ENCODE measurements at regions not wholly inside any gene's neighbourhood (a gene's known extent, or its start where the extent isn't known, plus 50 kb on each side); places are given as distances from the start of the nearest gene placed in this dataset.
"Not testable (repeated sequence)": the region's sequence is repeated elsewhere in the genome, so short reads cannot be mapped to it uniquely, and the experiment has no call there.

GRCh38 chr1:116847688-116848531 is 61.8 kb upstream of the PTGFRN start:
- H3K27ac Mint-ChIP-seq: no peak overlapping the region
- Histone ChIP-seq H3K36me3 (ENCODE audit: insufficient read depth, low read length) (no peaks in the 10 kb centered on the region), H3K27ac (ENCODE audit: low read depth in 1 of 2, low read length in 2 of 2) (no peak overlapping the region), H3K4me3 (ENCODE audit: low read length) (no peak overlapping the region), H3K9me3 (ENCODE audit: control insufficient read depth in 1 of 2, insufficient read depth in 1 of 2, low read length in 2 of 2) (no peaks in the 10 kb centered on the region), H3K27me3 (ENCODE audit: control insufficient read depth in 1 of 2, insufficient read depth in 2 of 2, low read length in 2 of 2) (no peaks in the 10 kb centered on the region), H3K4me1 (ENCODE audit: insufficient read depth, low read length) (peaks cover 4% of the 10 kb centered on the region)
- H3K27me3 Mint-ChIP-seq: no peaks in the 10 kb centered on the region
- no peak overlapping the region for H3K4me3 Mint-ChIP-seq
- CTCF ChIA-PET: interaction anchor here (1.0 kb wide), 1 partner anchor 110 kb away, joined by 4 read pairs; no protein-coding TSS in a partner anchor
- H3K36me3 Mint-ChIP-seq (ENCODE audit: low read depth): no peaks in the 10 kb centered on the region
- DNase-seq: peak in 4 of 14 experiments; percentile 10 to 29 (median 21)
- ATAC-seq (ENCODE audit: poor library complexity): peak; percentile 74
- TF ChIP-seq CTCF (IDR thresholded peaks at IDR 0.05): no peak
- POLR2A ChIA-PET: no interaction called here
- no peaks in the 10 kb centered on the region for H3K9me3 Mint-ChIP-seq
- peaks cover 4% of the 10 kb centered on the region for H3K4me1 Mint-ChIP-seq (ENCODE audit: low read depth)
- intact Hi-C loops (cut with DNase I, micrococcal nuclease): no loop called here

- POLR2A ChIA-PET: no interaction called here
- CTCF ChIA-PET: no interaction called here
Measured at GRCh38 chr1:116850436-116850835, 59.3 kb upstream of the PTGFRN start.

GRCh38 chr1:116851189-116851588 is 58.5 kb upstream of the PTGFRN start:
- H3K4me3 ChIP-seq (ENCODE audit: low read length); DNase-seq; H3K27me3 ChIP-seq (ENCODE audit: control insufficient read depth in 1 of 2, insufficient read depth in 2 of 2, low read length in 2 of 2); H3K36me3 Mint-ChIP-seq (ENCODE audit: low read depth); H3K9me3 Mint-ChIP-seq; POLR2A ChIA-PET; H3K27ac Mint-ChIP-seq; H3K4me1 ChIP-seq (ENCODE audit: insufficient read depth, low read length); H3K27ac ChIP-seq (ENCODE audit: low read depth in 1 of 2, low read length in 2 of 2); H3K36me3 ChIP-seq (ENCODE audit: insufficient read depth, low read length); H3K4me3 Mint-ChIP-seq; CTCF ChIA-PET; ATAC-seq (ENCODE audit: poor library complexity); intact Hi-C loops (cut with DNase I, micrococcal nuclease); H3K27me3 Mint-ChIP-seq; H3K9me3 ChIP-seq (ENCODE audit: control insufficient read depth in 1 of 2, insufficient read depth in 1 of 2, low read length in 2 of 2): not testable (repeated sequence)
- H3K4me1 Mint-ChIP-seq (ENCODE audit: low read depth): peaks cover 29% of the 10 kb centered on the region

More at GRCh38 chr1:116850436-116850835, 59.3 kb upstream of the PTGFRN start:
- H3K4me3 Mint-ChIP-seq: no peak overlapping the region
- no peak for TF ChIP-seq CTCF (IDR thresholded peaks at IDR 0.05)
- DNase-seq: no peak
- no peak for ATAC-seq (ENCODE audit: poor library complexity)
- no peaks in the 10 kb centered on the region for H3K27me3 ChIP-seq (ENCODE audit: control insufficient read depth in 1 of 2, insufficient read depth in 2 of 2, low read length in 2 of 2)
- H3K27ac ChIP-seq (ENCODE audit: low read depth in 1 of 2, low read length in 2 of 2): no peak overlapping the region
- peaks cover 26% of the 10 kb centered on the region for H3K4me1 Mint-ChIP-seq (ENCODE audit: low read depth)
- intact Hi-C loops (cut with DNase I, micrococcal nuclease): no loop called here
- no peaks in the 10 kb centered on the region for H3K27me3 Mint-ChIP-seq
- H3K36me3 Mint-ChIP-seq (ENCODE audit: low read depth): no peaks in the 10 kb centered on the region
- no peak overlapping the region for H3K27ac Mint-ChIP-seq
- H3K4me1 ChIP-seq (ENCODE audit: insufficient read depth, low read length): peaks cover 10% of the 10 kb centered on the region
- H3K9me3 Mint-ChIP-seq: no peaks in the 10 kb centered on the region
- H3K4me3 ChIP-seq (ENCODE audit: low read length): no peak overlapping the region
- H3K36me3 ChIP-seq (ENCODE audit: insufficient read depth, low read length): no peaks in the 10 kb centered on the region
- no peaks in the 10 kb centered on the region for H3K9me3 ChIP-seq (ENCODE audit: control insufficient read depth in 1 of 2, insufficient read depth in 1 of 2, low read length in 2 of 2)

- H3K27ac ChIP-seq (ENCODE audit: low read depth in 1 of 2, low read length in 2 of 2): no peak overlapping the region
- ChIA-PET POLR2A (no interaction called here), CTCF (no interaction called here)
- no peak overlapping the region for H3K4me3 ChIP-seq (ENCODE audit: low read length)
- peaks cover 10% of the 10 kb centered on the region for H3K4me1 ChIP-seq (ENCODE audit: insufficient read depth, low read length)
- no peak for ATAC-seq (ENCODE audit: poor library complexity)
- no peak overlapping the region for H3K4me3 Mint-ChIP-seq
- H3K36me3 Mint-ChIP-seq (ENCODE audit: low read depth): no peaks in the 10 kb centered on the region
- no peaks in the 10 kb centered on the region for H3K27me3 Mint-ChIP-seq
- no peaks in the 10 kb centered on the region for H3K36me3 ChIP-seq (ENCODE audit: insufficient read depth, low read length)
- H3K27me3 ChIP-seq (ENCODE audit: control insufficient read depth in 1 of 2, insufficient read depth in 2 of 2, low read length in 2 of 2): no peaks in the 10 kb centered on the region
- intact Hi-C loops (cut with DNase I, micrococcal nuclease): no loop called here
- H3K4me1 Mint-ChIP-seq (ENCODE audit: low read depth): peaks cover 29% of the 10 kb centered on the region
- no peak for TF ChIP-seq CTCF (IDR thresholded peaks at IDR 0.05)
- no peak overlapping the region for H3K27ac Mint-ChIP-seq
- no peaks in the 10 kb centered on the region for H3K9me3 Mint-ChIP-seq
- DNase-seq: no peak
- H3K9me3 ChIP-seq (ENCODE audit: control insufficient read depth in 1 of 2, insufficient read depth in 1 of 2, low read length in 2 of 2): no peaks in the 10 kb centered on the region
Measured at GRCh38 chr1:116851846-116852245, 57.9 kb upstream of the PTGFRN start.

Data from CD4-positive, alpha-beta T cell (primary cell).